ENCODE measurements at regions not wholly inside any gene's neighbourhood (a gene's known extent, or its start where the extent isn't known, plus 50 kb on each side); places are given as distances from the start of the nearest gene placed in this dataset.

GRCh38 chr12:76276499-76277151, 71.6 kb downstream of the BBS10 start:
- no peak overlapping the region for H3K4me3 ChIP-seq (ENCODE audit: low read depth, low read length)
- no peak for TF ChIP-seq CTCF (IDR thresholded peaks at IDR 0.05; ENCODE audit: borderline replicate concordance, insufficient read depth, low read depth, low read length)

GRCh38 chr12:76275511-76276093, 72.6 kb downstream of the BBS10 start:
- TF ChIP-seq CTCF (IDR thresholded peaks at IDR 0.05; ENCODE audit: borderline replicate concordance, insufficient read depth, low read depth, low read length), result no peak

GRCh38 chr12:76274420-76275083, 73.7 kb downstream of the BBS10 start:
- no peak for TF ChIP-seq CTCF (IDR thresholded peaks at IDR 0.05; ENCODE audit: borderline replicate concordance, insufficient read depth, low read depth, low read length)
- H3K4me3 ChIP-seq (ENCODE audit: low read depth, low read length), result no peak overlapping the region

More at GRCh38 chr12:76275511-76276093, 72.6 kb downstream of the BBS10 start:
- H3K4me3 ChIP-seq (ENCODE audit: low read depth, low read length), result no peak overlapping the region

- H3K4me3 ChIP-seq (ENCODE audit: low read depth, low read length), result no peak overlapping the region
- no peak for TF ChIP-seq CTCF (IDR thresholded peaks at IDR 0.05; ENCODE audit: borderline replicate concordance, insufficient read depth, low read depth, low read length)
Measured at GRCh38 chr12:76272287-76272686, 75.9 kb downstream of the BBS10 start.

DNA sequence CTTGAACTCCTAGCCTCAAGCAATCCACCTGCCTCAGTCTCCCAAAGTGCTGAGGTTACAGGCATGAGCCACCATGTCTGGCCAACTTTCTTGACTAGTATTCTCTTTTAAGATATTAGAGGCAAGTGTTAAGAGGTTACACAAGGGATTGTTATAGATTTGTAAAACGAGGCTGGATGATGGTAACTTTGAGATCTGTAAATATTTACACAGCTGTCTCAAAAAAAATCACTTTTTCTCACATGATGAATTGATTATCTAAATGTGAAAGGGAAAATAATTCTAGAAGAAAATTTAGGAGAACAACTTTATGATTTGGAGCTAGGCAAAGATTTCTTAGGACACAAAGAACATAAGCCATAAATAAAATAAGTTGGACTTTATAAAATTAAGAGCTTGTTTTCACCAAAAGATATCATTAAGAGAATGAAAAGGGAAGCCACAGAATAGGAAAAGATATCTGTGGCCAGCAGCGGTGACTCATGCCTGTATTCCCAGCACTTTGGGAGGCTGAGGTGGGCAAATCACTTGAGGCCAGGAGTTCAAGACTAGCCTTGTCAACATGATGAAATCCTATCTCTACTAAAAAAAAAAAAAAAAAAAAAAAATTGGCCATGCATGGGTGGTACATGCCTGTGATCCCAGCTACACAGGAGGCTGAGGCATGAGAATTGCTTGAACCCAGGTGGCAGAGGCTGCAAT, 77.4 kb downstream of the BBS10 start:
- H3K4me3 ChIP-seq (ENCODE audit: low read depth, low read length), result no peak overlapping the region
- TF ChIP-seq CTCF (IDR thresholded peaks at IDR 0.05; ENCODE audit: borderline replicate concordance, insufficient read depth, low read depth, low read length), result no peak

- TF ChIP-seq CTCF (IDR thresholded peaks at IDR 0.05; ENCODE audit: borderline replicate concordance, insufficient read depth, low read depth, low read length), result no peak
- no peak overlapping the region for H3K4me3 ChIP-seq (ENCODE audit: low read depth, low read length)
Measured at GRCh38 chr12:76268267-76268666, 79.9 kb downstream of the BBS10 start.

All from GM12875 (cell line).